ENCODE measurements at regions not wholly inside any gene's neighbourhood (a gene's known extent, or its start where the extent isn't known, plus 50 kb on each side); places are given as distances from the start of the nearest gene placed in this dataset.

- no peak for TF ChIP-seq CTCF (IDR thresholded peaks at IDR 0.05)
- no peak for TF ChIP-seq POLR2AphosphoS5 (IDR thresholded peaks at IDR 0.05)
Measured at GRCh38 chr5:3202570-3202969, 393.1 kb upstream of the IRX1 start.

All from breast epithelium (tissue), 3 donors.